ENCODE measurements at regions not wholly inside any gene's neighbourhood (a gene's known extent, or its start where the extent isn't known, plus 50 kb on each side); places are given as distances from the start of the nearest gene placed in this dataset.

GRCh38 chr1:229769809-229770208, 143.8 kb downstream of the URB2 start:
- TF ChIP-seq CTCF (IDR thresholded peaks at IDR 0.05) (no peak), RCOR1 (IDR thresholded peaks at IDR 0.05; ENCODE audit: low read length) (no peak), GATA2 (CRISPR knock-in tag; IDR thresholded peaks at IDR 0.05) (no peak), SMC3 (IDR thresholded peaks at IDR 0.05; ENCODE audit: low read depth, low read length) (no peak), FOXM1 (IDR thresholded peaks at IDR 0.05; ENCODE audit: low read depth) (no peak)

Measured in SK-N-SH (cell line).